Activated T-cell treated with anti-CD3 and anti-CD28 coated beads, Interleukin-2, amount 50 U/mL, for 4 hours (primary cell): ENCODE measurements at regions not wholly inside any gene's neighbourhood (a gene's known extent, or its start where the extent isn't known, plus 50 kb on each side); places are given as distances from the start of the nearest gene placed in this dataset.
"Not testable (repeated sequence)": the region's sequence is repeated elsewhere in the genome, so short reads cannot be mapped to it uniquely, and the experiment has no call there.

ENCODE experiments used
- ATAC-seq, 2 donors: fragments of 200-7000 bp; cut with Tn5 transposase; one replicate each; pipeline ENCODE4 v1.10.0; 2021
- DNase-seq: peaks from one replicate; pipeline ENCODE4 v3.0.0-alpha.2; 2020
- H3K27me3 Mint-ChIP-seq: one replicate; pipeline ENCODE4 v1.8.0; 2021; ENCODE audit warnings: low read depth, mixed read lengths
- H3K36me3 Mint-ChIP-seq: one replicate; pipeline ENCODE4 v1.8.0; 2022; ENCODE audit warnings: mixed read lengths; ENCODE audit not compliant: insufficient read depth
- H3K4me1 Mint-ChIP-seq: one replicate; pipeline ENCODE4 v1.8.0; 2021; ENCODE audit warnings: low read depth, mixed read lengths
- H3K4me3 Mint-ChIP-seq: one replicate; pipeline ENCODE4 v1.8.0; 2021; ENCODE audit warnings: mild to moderate bottlenecking, moderate library complexity, mixed read lengths
- H3K9me3 Mint-ChIP-seq: one replicate; pipeline ENCODE4 v1.8.0; 2021; ENCODE audit warnings: mixed read lengths

- Mint-ChIP-seq H3K4me1 (no peaks in the 10 kb centered on the region), H3K27me3 (no peaks in the 10 kb centered on the region), H3K9me3 (peaks cover 3% of the 10 kb centered on the region), H3K4me3 (no peak overlapping the region), H3K36me3 (no peaks in the 10 kb centered on the region)
- ATAC-seq: no peak
- DNase-seq: no peak
These were observed 1567.8 kb upstream of the SLC10A2 start for GRCh38 chr13:104634016-104634415.

GRCh38 chr13:104632736-104633135 lies 1566.5 kb upstream of the SLC10A2 start:
- no peaks in the 10 kb centered on the region for H3K36me3 Mint-ChIP-seq
- H3K4me1 Mint-ChIP-seq: no peaks in the 10 kb centered on the region
- no peak overlapping the region for H3K4me3 Mint-ChIP-seq
- peaks cover 3% of the 10 kb centered on the region for H3K9me3 Mint-ChIP-seq
- DNase-seq (no peak), ATAC-seq (no peak)
- H3K27me3 Mint-ChIP-seq: no peaks in the 10 kb centered on the region

GRCh38 chr13:104625201-104625600 lies 1559.0 kb upstream of the SLC10A2 start:
- no peaks in the 10 kb centered on the region for H3K36me3 Mint-ChIP-seq
- H3K4me3 Mint-ChIP-seq: no peak overlapping the region
- DNase-seq (no peak), ATAC-seq (no peak)
- H3K4me1 Mint-ChIP-seq: no peaks in the 10 kb centered on the region
- no peaks in the 10 kb centered on the region for H3K27me3 Mint-ChIP-seq
- no peaks in the 10 kb centered on the region for H3K9me3 Mint-ChIP-seq

- Mint-ChIP-seq H3K36me3 (no peaks in the 10 kb centered on the region), H3K4me1 (no peaks in the 10 kb centered on the region), H3K27me3 (no peaks in the 10 kb centered on the region), H3K9me3 (peaks cover 10% of the 10 kb centered on the region), H3K4me3 (no peak overlapping the region)
- no peak for ATAC-seq
- DNase-seq: no peak
These were observed 1550.8 kb upstream of the SLC10A2 start for GRCh38 chr13:104616990-104617389.

GRCh38 chr13:104614361-104615145 lies 1548.3 kb upstream of the SLC10A2 start:
- H3K36me3 Mint-ChIP-seq: no peaks in the 10 kb centered on the region
- DNase-seq (no peak), ATAC-seq (no peak)
- H3K9me3 Mint-ChIP-seq: peaks cover 10% of the 10 kb centered on the region
- no peaks in the 10 kb centered on the region for H3K4me1 Mint-ChIP-seq
- H3K4me3 Mint-ChIP-seq: no peak overlapping the region
- H3K27me3 Mint-ChIP-seq: no peaks in the 10 kb centered on the region

GRCh38 chr13:104608331-104608730 lies 1542.1 kb upstream of the SLC10A2 start:
- DNase-seq (no peak), ATAC-seq (no peak)
- Mint-ChIP-seq H3K27me3 (no peaks in the 10 kb centered on the region), H3K9me3 (peaks cover 5% of the 10 kb centered on the region), H3K4me1 (no peaks in the 10 kb centered on the region), H3K36me3 (no peaks in the 10 kb centered on the region), H3K4me3 (no peak overlapping the region)

GRCh38 chr13:104605435-104605834 lies 1539.2 kb upstream of the SLC10A2 start:
- DNase-seq, H3K27me3 Mint-ChIP-seq, ATAC-seq, H3K4me1 Mint-ChIP-seq, H3K4me3 Mint-ChIP-seq, H3K9me3 Mint-ChIP-seq, H3K36me3 Mint-ChIP-seq: not testable (repeated sequence)

- no peaks in the 10 kb centered on the region for H3K36me3 Mint-ChIP-seq
- DNase-seq: no peak
- H3K9me3 Mint-ChIP-seq: no peaks in the 10 kb centered on the region
- no peak overlapping the region for H3K4me3 Mint-ChIP-seq
- no peak for ATAC-seq
- H3K4me1 Mint-ChIP-seq: no peaks in the 10 kb centered on the region
- H3K27me3 Mint-ChIP-seq: no peaks in the 10 kb centered on the region
These were observed 1531.4 kb upstream of the SLC10A2 start for GRCh38 chr13:104597546-104598180.

- H3K4me3 Mint-ChIP-seq: no peak overlapping the region
- no peaks in the 10 kb centered on the region for H3K4me1 Mint-ChIP-seq
- H3K9me3 Mint-ChIP-seq: no peaks in the 10 kb centered on the region
- H3K36me3 Mint-ChIP-seq: no peaks in the 10 kb centered on the region
- ATAC-seq: no peak
- H3K27me3 Mint-ChIP-seq: no peaks in the 10 kb centered on the region
- no peak for DNase-seq
These were observed 1529.3 kb upstream of the SLC10A2 start for GRCh38 chr13:104595511-104595910.

- Mint-ChIP-seq H3K27me3 (no peaks in the 10 kb centered on the region), H3K36me3 (no peaks in the 10 kb centered on the region), H3K9me3 (no peaks in the 10 kb centered on the region), H3K4me1 (no peaks in the 10 kb centered on the region), H3K4me3 (no peak overlapping the region)
- ATAC-seq (no peak), DNase-seq (no peak)
These were observed 1528.6 kb upstream of the SLC10A2 start for GRCh38 chr13:104594806-104595205.

- ATAC-seq: no peak
These were observed 1527.5 kb upstream of the SLC10A2 start for GRCh38 chr13:104593693-104594092.

GRCh38 chr13:104593251-104593576 lies 1527.0 kb upstream of the SLC10A2 start:
- Mint-ChIP-seq H3K9me3 (no peaks in the 10 kb centered on the region), H3K4me3 (no peak overlapping the region), H3K36me3 (no peaks in the 10 kb centered on the region), H3K27me3 (no peaks in the 10 kb centered on the region), H3K4me1 (no peaks in the 10 kb centered on the region)
- DNase-seq: no peak
- no peak for ATAC-seq

More at GRCh38 chr13:104593693-104594092, 1527.5 kb upstream of the SLC10A2 start:
- H3K4me1 Mint-ChIP-seq: no peaks in the 10 kb centered on the region
- H3K4me3 Mint-ChIP-seq: no peak overlapping the region
- no peaks in the 10 kb centered on the region for H3K27me3 Mint-ChIP-seq
- no peaks in the 10 kb centered on the region for H3K9me3 Mint-ChIP-seq
- no peaks in the 10 kb centered on the region for H3K36me3 Mint-ChIP-seq
- DNase-seq: no peak

- no peaks in the 10 kb centered on the region for H3K36me3 Mint-ChIP-seq
- H3K4me1 Mint-ChIP-seq: no peaks in the 10 kb centered on the region
- H3K9me3 Mint-ChIP-seq: no peaks in the 10 kb centered on the region
- ATAC-seq (no peak), DNase-seq (no peak)
- H3K27me3 Mint-ChIP-seq: no peaks in the 10 kb centered on the region
- no peak overlapping the region for H3K4me3 Mint-ChIP-seq
These were observed 1526.5 kb upstream of the SLC10A2 start for GRCh38 chr13:104592545-104593250.

- Mint-ChIP-seq H3K4me3 (no peak overlapping the region), H3K9me3 (no peaks in the 10 kb centered on the region), H3K36me3 (no peaks in the 10 kb centered on the region), H3K27me3 (no peaks in the 10 kb centered on the region), H3K4me1 (no peaks in the 10 kb centered on the region)
- ATAC-seq: no peak
- DNase-seq: no peak
These were observed 1525.9 kb upstream of the SLC10A2 start for GRCh38 chr13:104592127-104592526.
